ENCODE measurements at regions not wholly inside any gene's neighbourhood (a gene's known extent, or its start where the extent isn't known, plus 50 kb on each side); places are given as distances from the start of the nearest gene placed in this dataset.

- TF ChIP-seq, protein P1, sequence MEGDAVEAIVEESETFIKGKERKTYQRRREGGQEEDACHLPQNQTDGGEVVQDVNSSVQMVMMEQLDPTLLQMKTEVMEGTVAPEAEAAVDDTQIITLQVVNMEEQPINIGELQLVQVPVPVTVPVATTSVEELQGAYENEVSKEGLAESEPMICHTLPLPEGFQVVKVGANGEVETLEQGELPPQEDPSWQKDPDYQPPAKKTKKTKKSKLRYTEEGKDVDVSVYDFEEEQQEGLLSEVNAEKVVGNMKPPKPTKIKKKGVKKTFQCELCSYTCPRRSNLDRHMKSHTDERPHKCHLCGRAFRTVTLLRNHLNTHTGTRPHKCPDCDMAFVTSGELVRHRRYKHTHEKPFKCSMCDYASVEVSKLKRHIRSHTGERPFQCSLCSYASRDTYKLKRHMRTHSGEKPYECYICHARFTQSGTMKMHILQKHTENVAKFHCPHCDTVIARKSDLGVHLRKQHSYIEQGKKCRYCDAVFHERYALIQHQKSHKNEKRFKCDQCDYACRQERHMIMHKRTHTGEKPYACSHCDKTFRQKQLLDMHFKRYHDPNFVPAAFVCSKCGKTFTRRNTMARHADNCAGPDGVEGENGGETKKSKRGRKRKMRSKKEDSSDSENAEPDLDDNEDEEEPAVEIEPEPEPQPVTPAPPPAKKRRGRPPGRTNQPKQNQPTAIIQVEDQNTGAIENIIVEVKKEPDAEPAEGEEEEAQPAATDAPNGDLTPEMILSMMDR (IDR thresholded peaks at IDR 0.05): no peak
- no peak for TF ChIP-seq POLR2A (IDR thresholded peaks at IDR 0.05)
These were observed 139.4 kb upstream of the MKI67 start for GRCh38 chr10:128265596-128265995.
